HPDE6-E6E7 (cell line): ENCODE measurements at regions not wholly inside any gene's neighbourhood (a gene's known extent, or its start where the extent isn't known, plus 50 kb on each side); places are given as distances from the start of the nearest gene placed in this dataset.
"Not testable (repeated sequence)": the region's sequence is repeated elsewhere in the genome, so short reads cannot be mapped to it uniquely, and the experiment has no call there.

Source experiments
- DNase-seq: peaks from one replicate; pipeline ENCODE4 v3.0.0; 2011; ENCODE audit warnings: missing footprints; ENCODE audit errors: extremely low spot score

DNA sequence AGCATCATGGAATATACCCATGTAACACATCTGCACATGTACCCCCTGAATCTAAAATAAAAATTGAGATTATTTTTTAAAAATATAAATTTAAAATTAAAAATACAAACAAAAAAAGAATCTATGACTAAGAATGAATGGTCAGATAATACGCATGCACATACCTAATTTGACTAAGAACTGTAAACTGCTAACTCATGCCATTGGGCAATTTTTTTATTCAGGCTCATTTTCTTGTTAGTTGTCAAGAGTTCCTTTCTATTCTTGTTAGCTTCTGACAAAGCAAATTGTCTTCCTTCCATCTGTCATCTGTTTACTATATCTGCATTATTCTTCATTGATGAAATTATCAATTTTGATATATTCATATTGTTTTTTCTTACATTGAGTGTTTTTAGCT lies 69.5 kb upstream of the HAND1 start:
- no peak for DNase-seq

- no peak for DNase-seq
Measured at GRCh38 chr5:154546719-154547118, 68.7 kb upstream of the HAND1 start.

DNA sequence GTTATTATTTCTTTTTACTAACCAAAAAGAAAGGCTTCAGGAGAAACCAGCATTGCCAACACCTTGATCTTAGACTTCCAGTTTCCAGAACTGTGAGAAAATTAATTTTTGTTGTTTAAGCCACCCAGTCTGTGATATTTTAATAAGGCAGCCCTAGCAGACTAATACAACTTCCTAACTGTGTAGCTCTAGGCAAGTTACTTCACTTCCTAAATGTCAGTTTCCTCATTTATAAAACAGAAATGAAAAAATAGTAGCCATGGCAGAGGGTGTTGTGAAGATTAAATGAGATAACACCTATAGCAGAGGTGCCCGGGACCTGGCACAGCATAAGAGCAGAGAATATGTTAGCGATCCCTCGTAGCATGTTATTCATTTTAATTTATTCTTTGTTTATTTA lies 66.6 kb upstream of the HAND1 start:
- no peak for DNase-seq

- no peak for DNase-seq
Measured at GRCh38 chr5:154543380-154543779, 65.4 kb upstream of the HAND1 start.

- no peak for DNase-seq
Measured at GRCh38 chr5:154542581-154542980, 64.6 kb upstream of the HAND1 start.

GRCh38 chr5:154542000-154542399 lies 64.0 kb upstream of the HAND1 start:
- no peak for DNase-seq

- DNase-seq = no peak
Measured at GRCh38 chr5:154541553-154541952, 63.5 kb upstream of the HAND1 start.

DNA sequence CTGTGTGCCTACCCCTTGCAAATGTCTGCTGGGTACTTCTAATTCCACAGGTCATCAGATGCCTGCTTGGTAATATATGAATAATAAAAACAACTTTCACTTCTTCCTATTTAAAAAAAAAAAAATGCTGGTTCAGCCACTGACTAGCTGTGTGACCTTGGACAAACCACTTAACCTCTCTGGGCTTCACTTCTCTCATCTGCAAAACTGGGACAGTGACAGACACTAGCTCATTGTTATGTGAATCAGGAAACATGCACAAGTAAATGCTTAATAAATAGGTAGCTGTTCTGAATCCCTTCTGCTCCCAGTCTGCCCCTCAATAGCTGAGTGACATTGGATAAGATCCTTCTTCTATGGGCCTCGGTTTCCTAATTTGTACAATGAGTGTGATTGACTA lies 62.6 kb upstream of the HAND1 start:
- no peak for DNase-seq

DNA sequence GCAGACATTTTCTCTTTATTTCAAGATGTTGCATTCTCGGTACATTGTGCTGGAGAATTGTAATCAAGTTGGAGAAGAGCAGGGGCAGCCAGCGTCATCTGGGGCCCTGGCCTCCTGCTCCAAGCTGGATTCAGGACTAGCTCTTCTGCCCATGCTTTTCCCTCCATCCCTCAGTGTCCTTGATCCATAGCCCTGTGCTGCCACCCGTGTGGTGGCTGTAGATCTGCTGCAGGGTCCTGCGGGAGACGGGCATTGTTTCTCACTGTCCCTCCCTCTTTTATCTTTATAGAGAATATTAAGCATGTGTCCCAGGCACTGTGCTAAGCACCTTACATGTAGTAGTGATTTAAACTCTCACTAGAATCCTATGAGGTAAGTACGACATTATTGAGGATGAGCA lies 60.5 kb upstream of the HAND1 start:
- no peak for DNase-seq

DNA sequence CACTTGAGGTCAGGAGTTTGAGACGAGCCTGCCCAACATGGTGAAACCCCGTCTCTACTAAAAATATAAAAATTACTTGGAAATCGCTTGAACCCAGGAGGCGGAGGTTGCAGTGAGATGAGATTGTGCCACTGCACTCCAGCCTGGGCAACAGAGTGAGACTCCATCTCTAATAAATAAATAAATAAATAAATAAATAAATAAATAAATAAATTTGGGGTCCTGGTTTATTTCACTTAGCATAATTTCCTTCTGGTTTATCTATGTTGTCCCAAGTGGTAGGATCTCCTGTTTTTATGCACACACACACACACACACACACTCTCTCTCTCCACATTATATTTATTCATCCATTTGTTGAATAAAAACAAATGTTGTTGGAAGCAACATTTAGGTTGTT lies 58.4 kb upstream of the HAND1 start:
- not testable (repeated sequence) for DNase-seq

DNA sequence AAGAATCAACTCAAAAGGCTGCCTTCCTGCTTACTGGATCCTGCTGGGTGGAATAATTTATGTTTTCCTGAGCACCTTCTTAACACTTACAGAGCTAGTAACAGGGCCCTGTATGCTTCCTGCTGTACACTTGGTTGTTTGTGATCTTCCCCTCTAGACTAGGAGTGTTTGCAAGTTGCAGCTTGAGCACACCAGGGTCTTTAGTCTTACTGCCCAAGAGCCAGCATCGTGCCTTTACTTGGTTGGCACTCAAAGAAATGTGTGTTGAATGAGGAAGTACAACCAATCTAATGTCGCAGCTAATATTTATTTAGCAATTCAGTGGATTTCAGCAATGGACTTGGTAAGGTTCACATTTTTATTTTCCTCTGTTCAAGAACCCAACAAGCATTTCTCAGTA lies 57.5 kb upstream of the HAND1 start:
- no peak for DNase-seq

DNA sequence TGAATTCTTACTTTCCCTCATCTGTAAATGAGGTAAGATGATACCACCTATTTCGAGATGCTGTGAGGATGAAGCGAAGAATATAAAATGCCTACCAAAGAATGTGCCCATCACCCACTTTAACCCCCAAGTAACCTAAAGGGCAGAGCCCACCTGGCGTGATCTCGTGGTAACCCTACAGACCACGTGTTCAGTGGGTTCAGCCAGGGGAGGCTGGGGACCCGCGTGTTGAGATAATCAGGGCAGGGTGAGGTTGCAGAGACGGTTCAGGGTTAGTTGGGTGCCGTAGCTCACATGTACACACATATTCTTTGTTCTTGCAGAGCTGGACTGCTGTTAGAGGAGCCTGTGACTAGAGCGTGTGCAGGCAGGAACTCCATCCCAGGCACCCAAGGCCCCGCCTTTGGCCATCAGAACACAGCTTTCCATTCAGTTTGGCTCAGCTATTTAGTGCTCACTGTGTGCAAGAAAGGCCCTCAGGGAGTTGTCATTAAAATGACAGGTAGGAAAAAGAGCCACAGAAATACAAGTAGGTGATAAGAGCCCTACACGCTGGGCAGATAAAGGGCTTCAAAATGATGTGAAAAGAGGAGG lies 56.5 kb upstream of the HAND1 start:
- DNase-seq = no peak

- no peak for DNase-seq
Measured at GRCh38 chr5:154529282-154529681, 51.3 kb upstream of the HAND1 start.

- DNase-seq = no peak
Measured at GRCh38 chr5:154528005-154528594, 50.1 kb upstream of the HAND1 start.
